NCI-H1092 treated with DMSO at 0.1 percent for 48 hours (cell line): ENCODE measurements at regions not wholly inside any gene's neighbourhood (a gene's known extent, or its start where the extent isn't known, plus 50 kb on each side); places are given as distances from the start of the nearest gene placed in this dataset.
"Not testable (repeated sequence)": the region's sequence is repeated elsewhere in the genome, so short reads cannot be mapped to it uniquely, and the experiment has no call there.

Experiments
- DNase-seq: peaks from one replicate; lab custom pipeline; 2025; lab: John Stamatoyannopoulos, UW

GRCh38 chr5:118193194-118193905 lies 795.0 kb downstream of the DTWD2 start:
- no peak for DNase-seq

GRCh38 chr5:118185018-118185417 lies 803.3 kb downstream of the DTWD2 start:
- no peak for DNase-seq

GRCh38 chr5:118176146-118176545 lies 812.2 kb downstream of the DTWD2 start:
- no peak for DNase-seq

- no peak for DNase-seq
Observed at GRCh38 chr5:118174671-118175070, 813.7 kb downstream of the DTWD2 start.

- no peak for DNase-seq
Observed at GRCh38 chr5:118173340-118173739, 815.0 kb downstream of the DTWD2 start.

GRCh38 chr5:118165619-118166018 lies 822.7 kb downstream of the DTWD2 start:
- no peak for DNase-seq

- DNase-seq: no peak
Observed at GRCh38 chr5:118156181-118156580, 832.2 kb downstream of the DTWD2 start.

- DNase-seq: no peak
Observed at GRCh38 chr5:118146824-118147223, 841.5 kb downstream of the DTWD2 start.

GRCh38 chr5:118144540-118144939 lies 843.8 kb downstream of the DTWD2 start:
- DNase-seq: no peak

GRCh38 chr5:118139361-118139760 lies 849.0 kb downstream of the DTWD2 start:
- DNase-seq: no peak

GRCh38 chr5:118126159-118126558 lies 862.2 kb downstream of the DTWD2 start:
- DNase-seq: no peak

GRCh38 chr5:118125687-118126086 lies 862.7 kb downstream of the DTWD2 start:
- DNase-seq: no peak

- no peak for DNase-seq
Observed at GRCh38 chr5:118121258-118121657, 867.1 kb downstream of the DTWD2 start.

- no peak for DNase-seq
Observed at GRCh38 chr5:118115791-118116190, 872.6 kb downstream of the DTWD2 start.

GRCh38 chr5:118111956-118112355 lies 876.4 kb downstream of the DTWD2 start:
- no peak for DNase-seq

- not testable (repeated sequence) for DNase-seq
Observed at GRCh38 chr5:118107246-118107645, 881.1 kb downstream of the DTWD2 start.

- DNase-seq: no peak
Observed at GRCh38 chr5:118098716-118099115, 889.6 kb downstream of the DTWD2 start.

- DNase-seq: no peak
Observed at GRCh38 chr5:118095115-118095514, 893.2 kb downstream of the DTWD2 start.

GRCh38 chr5:118088448-118088847 lies 899.9 kb downstream of the DTWD2 start:
- no peak for DNase-seq

GRCh38 chr5:118076490-118076889 lies 911.9 kb downstream of the DTWD2 start:
- DNase-seq: no peak

- DNase-seq: no peak
Observed at GRCh38 chr5:118070041-118070440, 918.3 kb downstream of the DTWD2 start.

GRCh38 chr5:118069452-118069851 lies 918.9 kb downstream of the DTWD2 start:
- DNase-seq: no peak

- no peak for DNase-seq
Observed at GRCh38 chr5:118068886-118069285, 919.5 kb downstream of the DTWD2 start.

GRCh38 chr5:118063836-118064235 lies 924.5 kb downstream of the DTWD2 start:
- DNase-seq: not testable (repeated sequence)
